GM23338 (cell line): ENCODE measurements at regions not wholly inside any gene's neighbourhood (a gene's known extent, or its start where the extent isn't known, plus 50 kb on each side); places are given as distances from the start of the nearest gene placed in this dataset.

Experiments
- ATAC-seq: fragments of 200-7000 bp; cut with Tn5 transposase; 3 replicates; pipeline ENCODE4 v1.9.1; 2020
- DNase-seq: peaks from one replicate; pipeline ENCODE4 v3.0.0-alpha.2; 2015; ENCODE audit warnings: low spot score
- H2AFZ ChIP-seq: fragments of 200-600 bp; sonication (generic); 2 replicates; pipeline ENCODE4 v1.8.0; 2016; ENCODE audit warnings: antibody characterized with exemption, mild to moderate bottlenecking, moderate library complexity
- H3F3A ChIP-seq: fragments of 200-600 bp; sonication (generic); replicated peaks from 2 replicates; pipeline ENCODE4 v1.8.0; 2017; ENCODE audit warnings: antibody characterized with exemption, mixed run types, low read depth
- H3K27ac ChIP-seq: fragments of 200-600 bp; sonication (generic); 2 replicates; pipeline ENCODE4 v1.6.1; 2016; ENCODE audit warnings: low read depth
- H3K27me3 ChIP-seq: fragments of 200-600 bp; sonication (generic); 2 replicates; pipeline ENCODE4 v1.8.0; 2016; ENCODE audit warnings: mild to moderate bottlenecking, mixed run types, moderate library complexity; ENCODE audit not compliant: insufficient read depth
- H3K36me3 ChIP-seq: fragments of 200-600 bp; sonication (generic); 2 replicates; pipeline ENCODE4 v1.8.0; 2016; ENCODE audit warnings: mild to moderate bottlenecking; ENCODE audit not compliant: insufficient read depth
- H3K4me1 ChIP-seq: fragments of 200-600 bp; sonication (generic); 2 replicates; pipeline ENCODE4 v1.8.0; 2016; ENCODE audit warnings: mild to moderate bottlenecking, moderate library complexity; ENCODE audit not compliant: insufficient read depth
- H3K4me2 ChIP-seq: fragments of 200-600 bp; sonication (generic); 2 replicates; pipeline ENCODE4 v1.7.1; 2017; ENCODE audit warnings: mixed run types
- H3K4me3 ChIP-seq: fragments of 200-600 bp; sonication (generic); 2 replicates; pipeline ENCODE4 v1.6.1; 2016; ENCODE audit warnings: mixed run types
- H3K79me2 ChIP-seq: fragments of 200-600 bp; sonication (generic); replicated peaks from 2 replicates; pipeline ENCODE4 v1.8.0; 2017; ENCODE audit warnings: mild to moderate bottlenecking; ENCODE audit not compliant: insufficient read depth
- H3K9me2 ChIP-seq: fragments of 200-600 bp; sonication (generic); 2 replicates; pipeline ENCODE4 v1.8.0; 2017; ENCODE audit not compliant: insufficient read depth
- H4K20me1 ChIP-seq: fragments of 200-600 bp; sonication (generic); replicated peaks from 2 replicates; pipeline ENCODE4 v1.8.0; 2017; ENCODE audit warnings: mild to moderate bottlenecking; ENCODE audit not compliant: insufficient read depth
- H3K27ac Mint-ChIP-seq: 2 replicates; pipeline ENCODE4 v1.8.0; 2020; ENCODE audit warnings: inconsistent platforms, mild to moderate bottlenecking, moderate library complexity, mixed read lengths
- H3K27me3 Mint-ChIP-seq: 3 replicates; pipeline ENCODE4 v1.8.0; 2022; ENCODE audit warnings: low read depth, mild to moderate bottlenecking, moderate library complexity, mixed read lengths, inconsistent platforms; ENCODE audit not compliant: insufficient read depth, poor library complexity
- H3K36me3 Mint-ChIP-seq: 3 replicates; pipeline ENCODE4 v1.8.0; 2021; ENCODE audit warnings: low read depth, mild to moderate bottlenecking, inconsistent platforms, moderate library complexity, mixed read lengths
- H3K4me1 Mint-ChIP-seq: 3 replicates; pipeline ENCODE4 v1.8.0; 2020; ENCODE audit warnings: mild to moderate bottlenecking, inconsistent platforms, mixed read lengths
- H3K4me3 Mint-ChIP-seq: 3 replicates; pipeline ENCODE4 v1.8.0; 2021; ENCODE audit warnings: moderate library complexity, mild to moderate bottlenecking, inconsistent platforms, mixed read lengths
- H3K9me3 Mint-ChIP-seq: 3 replicates; pipeline ENCODE4 v1.8.0; 2020; ENCODE audit warnings: moderate library complexity, mild to moderate bottlenecking, inconsistent platforms, mixed read lengths
- CREB1 ChIP-seq: fragments of 250-450 bp; sonication (Bioruptor Pico); IDR thresholded peaks from 2 replicates; pipeline ENCODE4 v1.5.0; 2020; ENCODE audit warnings: low read depth, mild to moderate bottlenecking, moderate library complexity
- EZH2 ChIP-seq: fragments of 200-600 bp; sonication (generic); IDR thresholded peaks from one replicate; pipeline ENCODE4 v1.8.0; 2017; ENCODE audit warnings: antibody characterized with exemption, mild to moderate bottlenecking, low read depth; ENCODE audit not compliant: unreplicated experiment
- EZH2phosphoT487 ChIP-seq: fragments of 200-600 bp; sonication (generic); IDR thresholded peaks from one replicate; pipeline ENCODE4 v1.8.1; 2018; ENCODE audit warnings: antibody characterized with exemption; ENCODE audit not compliant: unreplicated experiment
- STAT1 ChIP-seq: IDR thresholded peaks from one replicate; pipeline ENCODE4 v1.6.1; 2016; ENCODE audit warnings: antibody characterized with exemption; ENCODE audit not compliant: unreplicated experiment
- ZNF114 ChIP-seq: fragments of 250-450 bp; sonication (Bioruptor Pico); IDR thresholded peaks from 2 replicates; pipeline ENCODE4 v1.5.0; 2020; ENCODE audit warnings: mild to moderate bottlenecking, moderate library complexity
- ZNF331 ChIP-seq: fragments of 250-450 bp; sonication (Bioruptor Pico); IDR thresholded peaks from 2 replicates; pipeline ENCODE4 v1.5.0; 2020; ENCODE audit warnings: low read depth, mild to moderate bottlenecking, moderate library complexity
- TF ChIP-seq, protein P1 (sequence below), 2 experiments: fragments of 200-600 bp in 1 of 2; sonication (generic) in 1 of 2; conservative IDR thresholded peaks; 2 replicates each; pipeline versions ENCODE4 v1.5.1 to v1.6.1; 2016 to 2017; ENCODE audit warnings: antibody characterized with exemption in 2 of 2, low read depth in 2 of 2, mild to moderate bottlenecking in 2 of 2, moderate library complexity in 1 of 2
- TF ChIP-seq, protein P2 (sequence below): fragments of 250-450 bp; sonication (Bioruptor Pico); IDR thresholded peaks from 2 replicates; pipeline ENCODE4 v1.5.0; 2020; ENCODE audit warnings: mild to moderate bottlenecking, moderate library complexity
- TF ChIP-seq, protein P3 (sequence below): IDR thresholded peaks from one replicate; pipeline ENCODE4 v1.6.1; 2018; ENCODE audit warnings: antibody characterized with exemption; ENCODE audit not compliant: unreplicated experiment

DNA sequence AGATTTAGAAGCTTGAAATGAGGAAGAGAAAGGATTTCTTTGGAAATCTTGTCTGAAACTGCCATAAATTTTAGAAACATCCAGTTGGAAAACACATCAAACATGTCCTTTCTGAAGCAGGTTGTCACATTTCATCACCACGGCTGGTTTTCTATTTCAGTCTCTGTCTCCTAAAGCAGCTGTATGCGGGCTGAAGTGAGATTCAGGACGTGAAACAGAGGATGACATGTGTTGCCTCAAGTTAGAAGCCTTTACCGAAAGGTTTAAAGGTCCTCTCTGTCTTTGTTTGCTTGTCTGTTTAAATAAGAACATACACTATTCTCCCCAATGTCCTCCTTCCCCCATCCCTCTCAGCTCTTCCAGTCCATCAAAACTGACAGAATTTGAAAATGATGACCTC is 141.9 kb downstream of the SQOR start:
- H3K4me1 ChIP-seq: no peaks in the 10 kb centered on the region
- Mint-ChIP-seq H3K27ac (no peak overlapping the region), H3K4me3 (no peak overlapping the region), H3K4me1 (peaks cover 8% of the 10 kb centered on the region), H3K36me3 (no peaks in the 10 kb centered on the region; the same call in none of the 3 replicates), H3K27me3 (peaks cover 5% of the 10 kb centered on the region), H3K9me3 (peaks cover 94% of the 10 kb centered on the region)
- no peak overlapping the region for H2AFZ ChIP-seq
- H3K27me3 ChIP-seq: no peaks in the 10 kb centered on the region
- ATAC-seq (no peak), DNase-seq (no peak)
- no peaks in the 10 kb centered on the region for H4K20me1 ChIP-seq
- TF ChIP-seq, protein P1, sequence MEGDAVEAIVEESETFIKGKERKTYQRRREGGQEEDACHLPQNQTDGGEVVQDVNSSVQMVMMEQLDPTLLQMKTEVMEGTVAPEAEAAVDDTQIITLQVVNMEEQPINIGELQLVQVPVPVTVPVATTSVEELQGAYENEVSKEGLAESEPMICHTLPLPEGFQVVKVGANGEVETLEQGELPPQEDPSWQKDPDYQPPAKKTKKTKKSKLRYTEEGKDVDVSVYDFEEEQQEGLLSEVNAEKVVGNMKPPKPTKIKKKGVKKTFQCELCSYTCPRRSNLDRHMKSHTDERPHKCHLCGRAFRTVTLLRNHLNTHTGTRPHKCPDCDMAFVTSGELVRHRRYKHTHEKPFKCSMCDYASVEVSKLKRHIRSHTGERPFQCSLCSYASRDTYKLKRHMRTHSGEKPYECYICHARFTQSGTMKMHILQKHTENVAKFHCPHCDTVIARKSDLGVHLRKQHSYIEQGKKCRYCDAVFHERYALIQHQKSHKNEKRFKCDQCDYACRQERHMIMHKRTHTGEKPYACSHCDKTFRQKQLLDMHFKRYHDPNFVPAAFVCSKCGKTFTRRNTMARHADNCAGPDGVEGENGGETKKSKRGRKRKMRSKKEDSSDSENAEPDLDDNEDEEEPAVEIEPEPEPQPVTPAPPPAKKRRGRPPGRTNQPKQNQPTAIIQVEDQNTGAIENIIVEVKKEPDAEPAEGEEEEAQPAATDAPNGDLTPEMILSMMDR (conservative IDR thresholded peaks at IDR 0.05; ENCODE audit: low read depth in 2 of 2): no peak
- TF ChIP-seq, protein P2, sequence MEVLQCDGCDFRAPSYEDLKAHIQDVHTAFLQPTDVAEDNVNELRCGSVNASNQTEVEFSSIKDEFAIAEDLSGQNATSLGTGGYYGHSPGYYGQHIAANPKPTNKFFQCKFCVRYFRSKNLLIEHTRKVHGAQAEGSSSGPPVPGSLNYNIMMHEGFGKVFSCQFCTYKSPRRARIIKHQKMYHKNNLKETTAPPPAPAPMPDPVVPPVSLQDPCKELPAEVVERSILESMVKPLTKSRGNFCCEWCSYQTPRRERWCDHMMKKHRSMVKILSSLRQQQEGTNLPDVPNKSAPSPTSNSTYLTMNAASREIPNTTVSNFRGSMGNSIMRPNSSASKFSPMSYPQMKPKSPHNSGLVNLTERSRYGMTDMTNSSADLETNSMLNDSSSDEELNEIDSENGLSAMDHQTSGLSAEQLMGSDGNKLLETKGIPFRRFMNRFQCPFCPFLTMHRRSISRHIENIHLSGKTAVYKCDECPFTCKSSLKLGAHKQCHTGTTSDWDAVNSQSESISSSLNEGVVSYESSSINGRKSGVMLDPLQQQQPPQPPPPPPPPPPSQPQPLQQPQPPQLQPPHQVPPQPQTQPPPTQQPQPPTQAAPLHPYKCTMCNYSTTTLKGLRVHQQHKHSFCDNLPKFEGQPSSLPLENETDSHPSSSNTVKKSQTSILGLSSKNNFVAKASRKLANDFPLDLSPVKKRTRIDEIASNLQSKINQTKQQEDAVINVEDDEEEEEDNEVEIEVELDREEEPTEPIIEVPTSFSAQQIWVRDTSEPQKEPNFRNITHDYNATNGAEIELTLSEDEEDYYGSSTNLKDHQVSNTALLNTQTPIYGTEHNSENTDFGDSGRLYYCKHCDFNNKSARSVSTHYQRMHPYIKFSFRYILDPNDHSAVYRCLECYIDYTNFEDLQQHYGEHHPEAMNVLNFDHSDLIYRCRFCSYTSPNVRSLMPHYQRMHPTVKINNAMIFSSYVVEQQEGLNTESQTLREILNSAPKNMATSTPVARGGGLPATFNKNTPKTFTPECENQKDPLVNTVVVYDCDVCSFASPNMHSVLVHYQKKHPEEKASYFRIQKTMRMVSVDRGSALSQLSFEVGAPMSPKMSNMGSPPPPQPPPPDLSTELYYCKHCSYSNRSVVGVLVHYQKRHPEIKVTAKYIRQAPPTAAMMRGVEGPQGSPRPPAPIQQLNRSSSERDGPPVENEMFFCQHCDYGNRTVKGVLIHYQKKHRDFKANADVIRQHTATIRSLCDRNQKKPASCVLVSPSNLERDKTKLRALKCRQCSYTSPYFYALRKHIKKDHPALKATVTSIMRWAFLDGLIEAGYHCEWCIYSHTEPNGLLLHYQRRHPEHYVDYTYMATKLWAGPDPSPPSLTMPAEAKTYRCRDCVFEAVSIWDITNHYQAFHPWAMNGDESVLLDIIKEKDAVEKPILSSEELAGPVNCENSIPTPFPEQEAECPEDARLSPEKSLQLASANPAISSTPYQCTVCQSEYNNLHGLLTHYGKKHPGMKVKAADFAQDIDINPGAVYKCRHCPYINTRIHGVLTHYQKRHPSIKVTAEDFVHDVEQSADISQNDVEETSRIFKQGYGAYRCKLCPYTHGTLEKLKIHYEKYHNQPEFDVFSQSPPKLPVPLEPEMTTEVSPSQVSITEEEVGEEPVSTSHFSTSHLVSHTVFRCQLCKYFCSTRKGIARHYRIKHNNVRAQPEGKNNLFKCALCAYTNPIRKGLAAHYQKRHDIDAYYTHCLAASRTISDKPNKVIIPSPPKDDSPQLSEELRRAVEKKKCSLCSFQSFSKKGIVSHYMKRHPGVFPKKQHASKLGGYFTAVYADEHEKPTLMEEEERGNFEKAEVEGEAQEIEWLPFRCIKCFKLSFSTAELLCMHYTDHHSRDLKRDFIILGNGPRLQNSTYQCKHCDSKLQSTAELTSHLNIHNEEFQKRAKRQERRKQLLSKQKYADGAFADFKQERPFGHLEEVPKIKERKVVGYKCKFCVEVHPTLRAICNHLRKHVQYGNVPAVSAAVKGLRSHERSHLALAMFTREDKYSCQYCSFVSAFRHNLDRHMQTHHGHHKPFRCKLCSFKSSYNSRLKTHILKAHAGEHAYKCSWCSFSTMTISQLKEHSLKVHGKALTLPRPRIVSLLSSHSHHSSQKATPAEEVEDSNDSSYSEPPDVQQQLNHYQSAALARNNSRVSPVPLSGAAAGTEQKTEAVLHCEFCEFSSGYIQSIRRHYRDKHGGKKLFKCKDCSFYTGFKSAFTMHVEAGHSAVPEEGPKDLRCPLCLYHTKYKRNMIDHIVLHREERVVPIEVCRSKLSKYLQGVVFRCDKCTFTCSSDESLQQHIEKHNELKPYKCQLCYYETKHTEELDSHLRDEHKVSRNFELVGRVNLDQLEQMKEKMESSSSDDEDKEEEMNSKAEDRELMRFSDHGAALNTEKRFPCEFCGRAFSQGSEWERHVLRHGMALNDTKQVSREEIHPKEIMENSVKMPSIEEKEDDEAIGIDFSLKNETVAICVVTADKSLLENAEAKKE (CRISPR knock-in tag): no peak
- TF ChIP-seq EZH2 (no peak), EZH2phosphoT487 (no peak), CREB1 (no peak), ZNF331 (no peak), ZNF114 (CRISPR knock-in tag) (no peak), STAT1 (no peak)
- TF ChIP-seq, protein P3, sequence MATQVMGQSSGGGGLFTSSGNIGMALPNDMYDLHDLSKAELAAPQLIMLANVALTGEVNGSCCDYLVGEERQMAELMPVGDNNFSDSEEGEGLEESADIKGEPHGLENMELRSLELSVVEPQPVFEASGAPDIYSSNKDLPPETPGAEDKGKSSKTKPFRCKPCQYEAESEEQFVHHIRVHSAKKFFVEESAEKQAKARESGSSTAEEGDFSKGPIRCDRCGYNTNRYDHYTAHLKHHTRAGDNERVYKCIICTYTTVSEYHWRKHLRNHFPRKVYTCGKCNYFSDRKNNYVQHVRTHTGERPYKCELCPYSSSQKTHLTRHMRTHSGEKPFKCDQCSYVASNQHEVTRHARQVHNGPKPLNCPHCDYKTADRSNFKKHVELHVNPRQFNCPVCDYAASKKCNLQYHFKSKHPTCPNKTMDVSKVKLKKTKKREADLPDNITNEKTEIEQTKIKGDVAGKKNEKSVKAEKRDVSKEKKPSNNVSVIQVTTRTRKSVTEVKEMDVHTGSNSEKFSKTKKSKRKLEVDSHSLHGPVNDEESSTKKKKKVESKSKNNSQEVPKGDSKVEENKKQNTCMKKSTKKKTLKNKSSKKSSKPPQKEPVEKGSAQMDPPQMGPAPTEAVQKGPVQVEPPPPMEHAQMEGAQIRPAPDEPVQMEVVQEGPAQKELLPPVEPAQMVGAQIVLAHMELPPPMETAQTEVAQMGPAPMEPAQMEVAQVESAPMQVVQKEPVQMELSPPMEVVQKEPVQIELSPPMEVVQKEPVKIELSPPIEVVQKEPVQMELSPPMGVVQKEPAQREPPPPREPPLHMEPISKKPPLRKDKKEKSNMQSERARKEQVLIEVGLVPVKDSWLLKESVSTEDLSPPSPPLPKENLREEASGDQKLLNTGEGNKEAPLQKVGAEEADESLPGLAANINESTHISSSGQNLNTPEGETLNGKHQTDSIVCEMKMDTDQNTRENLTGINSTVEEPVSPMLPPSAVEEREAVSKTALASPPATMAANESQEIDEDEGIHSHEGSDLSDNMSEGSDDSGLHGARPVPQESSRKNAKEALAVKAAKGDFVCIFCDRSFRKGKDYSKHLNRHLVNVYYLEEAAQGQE: no peak
- H3K27ac ChIP-seq: no peak overlapping the region
- no peaks in the 10 kb centered on the region for H3K36me3 ChIP-seq
- no peaks in the 10 kb centered on the region for H3F3A ChIP-seq
- no peaks in the 10 kb centered on the region for H3K79me2 ChIP-seq
- no peak overlapping the region for H3K4me2 ChIP-seq
- H3K9me2 ChIP-seq: no peaks in the 10 kb centered on the region
- no peak overlapping the region for H3K4me3 ChIP-seq
